Ramos (cell line): ENCODE measurements at regions not wholly inside any gene's neighbourhood (a gene's known extent, or its start where the extent isn't known, plus 50 kb on each side); places are given as distances from the start of the nearest gene placed in this dataset.

Source experiments
- in situ Hi-C: fragments of 300-500 bp; cut with MboI; formaldehyde crosslinking; loops from one replicate; pipeline ENCODE4 v1.14.3; 2022; ENCODE audit warnings: low sequenced_read_pairs; ENCODE audit not compliant: unreplicated experiment

DNA sequence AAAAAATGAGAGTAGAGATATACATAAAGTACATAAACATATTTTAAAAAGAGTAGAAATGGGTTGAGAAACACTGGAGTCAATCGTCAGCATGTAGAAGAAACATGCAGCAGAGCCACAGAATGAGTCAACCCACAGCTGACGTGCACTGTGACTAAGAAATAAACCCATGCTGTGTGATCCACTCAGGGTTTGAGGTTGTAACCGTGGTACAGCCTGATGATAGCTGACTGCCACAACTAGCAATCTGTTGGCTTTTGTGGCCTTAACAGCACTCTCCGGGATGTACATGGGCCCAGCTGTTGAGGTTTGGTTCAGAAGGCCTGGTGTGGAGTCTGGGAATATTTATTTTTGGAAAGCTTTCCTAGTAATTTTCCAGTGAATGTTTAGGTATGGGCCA is 554.4 kb upstream of the MEX3C start:
- in situ Hi-C loops, result no loop called here

DNA sequence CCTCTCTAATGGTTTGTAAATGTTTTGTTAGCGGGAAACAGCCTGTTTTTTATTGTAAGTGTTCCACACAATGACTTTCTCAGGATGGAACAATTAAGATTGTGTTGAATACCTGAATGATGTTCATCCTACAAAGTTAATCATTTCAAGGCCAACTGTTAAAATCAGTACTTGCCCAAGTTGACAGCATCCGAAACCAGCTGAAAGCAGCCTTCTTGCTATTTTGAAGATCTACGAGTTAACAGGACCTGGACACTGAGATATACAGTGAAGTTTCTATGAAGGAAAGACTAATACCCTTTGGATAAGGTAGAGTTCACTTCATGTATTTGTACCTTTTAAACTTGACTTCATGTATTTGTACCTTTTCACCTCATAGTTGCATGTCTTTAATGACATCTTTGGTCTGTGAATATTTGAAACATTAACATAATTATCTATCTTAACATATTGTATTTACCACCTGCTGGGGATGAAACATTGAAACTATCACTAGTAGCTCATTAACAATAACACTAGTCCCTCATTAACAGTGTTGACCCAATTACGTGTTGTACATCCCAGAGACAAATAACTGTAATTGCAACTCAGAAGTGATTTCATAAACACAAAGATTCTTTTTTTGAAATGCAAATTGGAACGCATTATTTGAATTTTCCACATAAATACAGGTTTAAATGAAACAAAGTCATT is 556.0 kb upstream of the MEX3C start:
- in situ Hi-C loops, result no loop called here

DNA sequence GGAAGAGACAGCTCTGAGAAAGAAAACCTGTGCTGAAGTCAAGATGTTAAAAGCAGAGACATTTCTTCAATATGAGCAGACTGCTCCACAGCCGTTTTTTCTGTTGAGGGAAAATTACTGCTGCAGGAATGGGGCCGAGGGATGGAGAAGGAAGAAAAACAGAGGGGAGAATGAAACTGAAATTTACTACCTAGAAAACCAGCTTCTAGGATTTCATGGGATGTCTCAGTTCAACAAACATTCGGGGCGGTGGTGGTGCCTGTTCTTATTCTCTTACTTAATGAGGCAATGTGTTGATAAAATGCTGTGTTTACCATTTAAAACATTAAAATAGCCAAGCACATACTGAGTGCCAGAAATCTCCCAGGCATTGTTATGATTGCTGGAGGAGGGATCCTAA is 557.1 kb upstream of the MEX3C start:
- in situ Hi-C loops, result no loop called here

DNA sequence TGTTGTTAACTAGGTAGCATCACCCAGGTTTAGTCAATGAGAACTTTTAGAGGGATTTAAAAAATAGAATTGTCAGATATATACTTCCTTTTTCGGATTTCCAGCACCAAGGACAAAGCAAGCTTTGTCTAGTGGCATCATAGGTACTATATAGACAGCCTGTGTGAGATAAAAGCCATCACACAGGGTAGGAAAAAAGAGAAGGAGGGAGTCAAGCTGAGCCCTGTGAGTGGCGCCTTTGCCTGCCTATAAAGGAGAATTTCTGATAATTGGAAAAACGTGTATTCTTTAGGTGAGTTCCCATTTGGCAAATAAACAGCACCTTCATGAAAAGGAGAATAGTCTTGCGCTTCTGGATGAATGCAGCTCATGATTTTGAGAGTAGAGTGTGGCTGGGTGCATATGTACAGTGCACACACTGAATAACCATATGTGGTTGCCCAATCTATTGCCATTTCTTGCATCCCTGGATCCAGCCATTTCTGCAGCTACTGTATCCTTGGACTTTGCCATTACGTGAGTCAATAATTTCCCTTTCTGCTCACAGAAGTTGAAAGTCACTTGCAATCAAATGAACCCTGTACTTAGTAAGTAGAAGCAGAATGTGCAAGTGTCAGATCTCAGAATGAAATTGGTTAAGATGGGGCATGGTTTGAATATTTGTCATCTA is 559.9 kb upstream of the MEX3C start:
- in situ Hi-C loops, result no loop called here

DNA sequence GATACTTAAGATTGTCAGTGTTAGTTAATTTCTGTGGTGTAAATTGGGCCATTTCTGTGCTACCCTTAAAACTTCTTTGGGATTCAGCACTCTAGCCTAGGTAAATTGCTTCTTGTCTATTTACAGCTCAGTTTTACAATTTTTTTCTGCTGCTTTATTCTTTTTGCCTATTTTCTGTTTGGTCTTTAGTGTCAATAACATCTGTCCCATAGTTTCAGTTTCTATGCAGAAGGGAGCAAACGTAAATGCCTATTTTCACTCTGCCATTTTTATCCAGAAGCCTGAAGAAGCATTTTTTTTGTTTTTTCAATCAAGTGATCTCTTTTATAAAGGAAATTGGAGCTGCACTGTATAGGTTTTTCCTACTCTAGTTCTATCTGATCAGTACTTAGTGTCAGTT is 564.9 kb upstream of the MEX3C start:
- in situ Hi-C loops, result no loop called here

DNA sequence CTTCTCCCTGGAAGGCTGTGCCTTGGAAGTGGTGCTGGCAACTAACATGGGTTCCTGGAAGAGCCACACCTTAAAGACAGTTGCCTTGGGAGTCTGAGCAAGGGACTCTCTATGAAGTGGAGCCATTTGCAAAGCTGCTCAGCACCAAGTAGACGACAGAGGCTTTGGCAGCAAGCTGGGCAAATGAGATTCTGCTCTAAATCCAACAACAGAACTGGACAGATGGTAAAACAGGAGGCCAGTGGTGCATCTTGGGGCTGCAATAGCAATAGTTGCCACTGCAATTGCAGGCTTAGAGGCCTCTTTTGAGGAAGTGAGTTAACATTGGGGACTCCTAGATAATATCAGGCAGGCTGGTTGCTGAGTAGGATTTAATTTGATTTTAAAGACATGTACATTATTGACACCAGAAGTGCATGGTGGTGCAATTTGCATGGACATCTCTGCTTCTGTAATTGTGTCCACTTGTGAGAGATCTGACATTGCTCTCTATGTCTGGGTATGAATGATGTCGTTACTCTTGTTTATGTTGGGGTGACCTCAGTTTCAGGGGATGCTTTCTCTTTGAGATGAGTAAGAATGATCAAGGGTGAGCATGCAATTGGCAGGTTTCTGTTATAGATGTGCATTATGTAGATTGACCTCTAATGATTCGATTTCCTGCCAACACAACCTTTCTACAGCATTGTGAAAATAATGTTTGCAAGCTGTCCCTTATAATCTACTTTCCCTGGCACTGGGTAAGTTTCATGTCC is 568.3 kb upstream of the MEX3C start:
- in situ Hi-C loops, result no loop called here

DNA sequence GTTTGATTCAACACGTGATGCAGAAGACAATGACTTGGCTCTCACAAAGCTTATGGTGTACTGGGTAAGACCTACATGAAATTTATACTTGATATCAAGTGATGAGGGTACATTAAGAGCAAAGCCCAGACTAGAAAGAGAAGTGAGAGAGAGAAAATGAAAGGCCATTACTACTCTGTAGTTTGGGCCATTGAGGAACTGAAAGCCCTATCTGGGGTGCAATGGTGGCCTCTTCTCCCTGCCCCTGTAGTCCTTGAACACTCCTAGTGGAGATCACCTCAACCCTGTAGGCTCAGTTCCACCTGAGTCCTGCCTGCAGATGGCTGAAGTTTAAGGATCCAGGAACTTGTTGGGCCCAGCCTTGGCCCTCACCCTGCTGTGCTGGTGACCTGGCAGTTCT is 569.8 kb upstream of the MEX3C start:
- in situ Hi-C loops, result no loop called here

DNA sequence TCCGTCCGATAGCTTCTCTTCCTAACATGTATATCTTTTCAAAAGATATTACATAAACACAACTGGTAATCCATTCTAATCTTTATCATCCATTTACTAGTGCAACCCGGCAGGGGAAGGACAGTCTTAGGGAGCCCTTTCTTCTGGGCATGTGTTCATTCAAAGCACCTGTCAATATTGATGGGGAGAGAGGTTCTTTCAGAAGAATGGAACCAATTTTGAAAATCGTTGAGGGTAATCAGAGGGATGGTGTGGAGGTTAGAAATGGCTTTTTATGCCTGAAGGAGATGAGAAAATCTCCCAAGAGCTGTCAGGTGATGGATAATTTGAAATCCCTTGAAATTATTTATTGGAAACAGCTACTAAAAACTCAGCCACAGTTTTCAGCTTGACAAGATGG is 561.9 kb upstream of the DCC start:
- in situ Hi-C loops, result no loop called here

DNA sequence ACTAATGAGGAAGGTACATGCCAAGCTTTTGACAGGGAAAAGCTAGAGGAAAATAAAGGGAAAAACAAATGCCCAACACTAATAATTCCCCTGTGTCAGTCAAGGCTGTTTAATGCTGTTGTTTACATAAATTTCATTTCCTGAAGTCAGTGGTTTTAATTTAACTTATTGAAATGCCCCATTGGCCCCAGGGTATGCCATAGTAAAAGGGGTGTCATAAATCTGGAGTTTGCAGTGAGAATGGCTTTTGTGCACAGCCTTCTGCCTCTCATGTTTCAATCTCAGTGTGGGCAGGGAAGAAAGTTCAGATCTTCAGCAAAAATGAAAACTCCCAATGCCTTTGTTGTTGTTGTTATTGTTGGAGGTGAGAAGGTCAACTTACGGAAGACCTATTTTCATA is 550.1 kb upstream of the DCC start:
- in situ Hi-C loops, result no loop called here

DNA sequence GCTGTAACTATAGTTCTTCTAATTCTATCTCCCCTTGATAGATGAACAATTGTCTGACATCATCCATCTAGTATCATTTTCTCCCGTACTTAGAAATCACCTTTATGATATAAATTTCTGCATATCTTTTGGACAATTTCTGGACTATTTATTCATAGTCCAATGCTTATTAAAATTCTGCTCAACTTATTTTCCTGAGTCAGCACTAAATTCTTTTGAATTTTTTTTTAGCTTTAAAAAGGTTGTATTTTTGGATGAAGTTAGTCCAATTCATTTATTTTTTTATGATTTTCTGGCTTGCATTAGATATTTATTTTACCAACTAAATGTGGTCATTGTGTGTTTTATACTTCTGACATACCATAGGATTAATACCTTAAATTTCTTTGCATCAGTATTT is 538.5 kb upstream of the DCC start:
- in situ Hi-C loops, result no loop called here

DNA sequence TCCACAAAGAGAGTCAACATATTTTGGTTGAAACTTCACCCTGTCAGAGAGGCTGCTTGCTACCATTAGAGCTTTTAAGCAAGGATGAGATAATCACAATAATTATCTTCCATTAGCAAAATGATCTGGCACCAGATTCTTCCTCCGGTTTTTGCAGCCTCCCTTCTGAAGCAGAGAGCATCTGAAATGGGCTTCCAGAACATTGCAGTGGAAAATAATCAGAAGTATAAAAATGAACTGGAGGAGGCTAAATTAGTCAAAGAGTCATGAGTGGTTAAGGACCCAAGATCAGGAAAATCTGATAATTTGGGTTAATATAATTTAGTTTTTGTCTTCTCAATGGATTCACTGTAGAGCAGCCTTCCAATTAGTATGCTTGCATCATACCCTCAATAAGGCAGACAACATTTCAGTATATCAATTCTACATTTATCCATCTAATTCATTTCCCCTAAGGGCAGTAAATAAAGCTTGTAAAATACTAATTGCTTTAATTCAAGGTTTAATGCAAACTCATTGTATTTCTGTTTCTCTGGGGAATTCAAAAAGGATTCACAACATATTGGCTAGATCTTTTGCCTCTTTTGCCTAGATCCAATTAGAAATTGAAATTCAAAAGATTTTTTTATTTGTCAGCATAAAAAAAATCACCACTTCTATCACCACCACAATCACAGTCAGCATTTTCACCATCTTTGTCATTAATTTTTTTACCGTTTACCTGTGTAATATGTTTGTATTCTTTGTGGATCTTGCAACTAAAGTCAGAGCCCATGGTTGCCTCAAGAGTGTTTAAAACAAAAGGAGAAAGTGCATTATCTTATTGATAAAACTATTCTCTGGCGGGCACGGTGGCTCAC is 537.2 kb upstream of the DCC start:
- in situ Hi-C loops, result no loop called here

DNA sequence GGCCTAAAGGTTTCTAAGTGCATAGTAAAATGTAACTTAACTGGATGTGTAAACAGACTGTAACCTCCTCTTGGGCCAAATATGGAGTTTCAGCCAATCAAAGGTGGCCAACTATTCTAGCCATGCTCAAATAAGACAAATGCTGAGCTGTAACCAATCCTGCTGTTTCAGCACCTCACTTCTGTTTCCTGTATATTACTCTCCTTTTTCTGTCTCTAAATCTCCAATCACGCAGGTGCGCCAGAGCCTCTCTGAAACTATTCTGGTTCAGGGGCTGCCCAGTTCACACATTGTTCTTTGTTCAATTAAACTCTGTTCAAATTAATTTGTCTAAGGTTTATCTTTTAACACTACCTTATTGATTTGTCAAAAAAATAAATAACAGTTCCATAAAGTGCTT is 532.7 kb upstream of the DCC start:
- in situ Hi-C loops, result no loop called here

DNA sequence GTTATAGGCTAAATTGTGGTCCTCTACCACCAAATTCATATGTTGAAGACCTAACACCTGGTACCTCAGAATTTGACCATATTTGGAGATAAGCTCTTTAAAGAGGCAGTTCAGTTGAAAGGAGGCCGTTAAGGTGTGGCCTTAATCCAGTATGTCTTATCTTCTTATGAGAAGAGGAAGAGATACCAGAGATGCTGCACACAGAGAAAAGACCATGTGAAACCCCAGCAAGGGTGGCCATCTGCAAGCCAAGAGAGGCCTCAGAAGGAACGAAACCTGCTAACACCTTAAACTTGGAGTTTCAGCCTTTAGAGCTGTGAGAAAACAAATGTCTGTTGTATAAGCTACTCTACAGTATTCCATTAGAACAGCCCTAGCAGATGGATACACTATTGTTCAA is 528.1 kb upstream of the DCC start:
- in situ Hi-C loops, result no loop called here

DNA sequence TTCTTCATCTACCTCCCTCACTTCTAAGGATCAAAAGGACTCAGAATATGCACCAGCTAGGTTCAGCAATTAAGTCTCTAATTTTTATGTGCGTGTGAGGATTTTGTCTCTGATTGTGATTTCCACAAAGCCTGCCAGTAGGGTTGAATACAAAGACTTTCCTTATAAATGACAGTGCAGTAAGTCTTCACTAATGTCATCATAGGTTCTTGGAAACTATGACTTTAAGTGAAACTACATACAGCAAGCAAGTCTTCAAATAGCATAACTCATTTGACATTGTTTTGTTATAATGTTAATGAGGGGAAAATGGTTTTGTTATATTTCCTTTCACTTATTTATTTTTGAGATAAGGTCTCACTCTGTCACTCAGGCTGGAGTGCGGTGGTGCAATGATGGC is 526.3 kb upstream of the DCC start:
- in situ Hi-C loops, result no loop called here

DNA sequence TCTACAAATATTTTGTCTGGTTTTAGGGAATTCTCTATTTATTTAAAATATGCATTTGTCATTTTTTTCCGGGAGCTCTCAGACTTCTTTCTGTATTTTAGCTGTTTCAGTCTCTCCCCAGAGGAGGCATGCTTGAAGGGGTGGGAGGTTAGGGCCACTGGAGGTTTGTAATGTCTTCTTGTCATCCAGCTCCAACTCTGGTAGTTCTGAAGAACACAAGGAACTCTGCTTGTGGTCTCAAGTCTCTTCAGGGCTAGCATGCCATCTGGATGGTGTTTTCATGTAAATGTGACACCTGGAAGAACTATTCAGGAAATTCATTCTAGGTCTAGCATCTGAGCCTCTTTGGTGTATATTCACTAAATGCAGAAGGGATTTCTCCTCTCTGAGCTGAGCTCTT is 518.4 kb upstream of the DCC start:
- in situ Hi-C loops, result no loop called here

DNA sequence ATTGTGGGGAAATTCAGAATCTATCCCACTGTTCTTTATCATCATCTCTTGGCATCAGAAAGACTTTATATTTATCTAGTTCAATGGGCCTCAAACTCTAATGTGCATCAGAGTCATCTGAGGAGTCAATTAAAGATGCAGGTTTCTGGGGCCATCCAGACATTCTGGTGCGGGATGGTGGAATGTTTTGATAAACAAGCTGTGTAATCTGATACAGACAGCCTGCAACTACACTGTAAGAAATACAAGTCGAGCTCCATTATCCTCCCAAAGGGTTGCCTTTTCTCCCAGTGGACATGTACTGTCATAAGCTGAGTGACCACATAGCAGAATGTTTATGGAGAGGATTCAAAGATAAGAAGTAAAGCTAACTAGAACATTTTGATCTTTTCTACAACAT is 515.3 kb upstream of the DCC start:
- in situ Hi-C loops, result no loop called here

DNA sequence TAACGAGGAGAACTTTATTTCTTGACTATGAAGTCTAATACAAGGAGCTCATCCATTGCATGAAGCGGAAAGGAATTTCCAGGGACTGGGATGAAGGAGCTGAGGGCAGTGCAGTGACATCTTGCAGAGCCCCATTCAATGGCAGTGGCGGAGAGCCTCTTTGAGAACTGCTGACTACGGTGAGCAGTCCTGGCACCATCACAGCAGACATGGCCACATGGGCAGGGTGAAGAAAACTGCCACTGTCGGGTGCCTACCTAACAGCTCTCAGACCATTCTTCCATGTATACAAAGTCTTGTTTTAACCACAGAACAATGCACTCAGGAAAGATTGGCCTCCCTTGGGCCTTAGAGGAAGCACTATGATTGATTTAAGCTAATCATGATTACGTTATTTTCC is 506.1 kb upstream of the DCC start:
- in situ Hi-C loops, result no loop called here

DNA sequence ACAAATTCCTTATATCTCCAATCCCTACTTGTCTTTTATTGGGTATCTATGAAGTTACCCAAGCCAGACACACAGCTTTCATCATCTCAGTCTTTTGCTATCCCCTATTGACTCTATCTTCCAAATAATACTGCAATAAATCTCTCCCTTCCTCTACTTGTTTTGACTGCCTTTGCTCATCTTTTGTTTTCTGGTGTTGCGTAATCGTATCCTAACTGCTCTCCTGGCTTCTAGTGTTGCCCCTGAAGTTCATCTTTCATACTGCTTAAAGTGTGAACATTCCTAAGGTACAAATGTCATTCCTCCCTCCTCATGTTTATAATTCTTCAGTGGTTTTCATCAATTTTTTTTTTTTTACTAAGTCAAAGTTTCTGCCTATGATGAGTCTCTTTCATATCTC is 491.3 kb upstream of the DCC start:
- in situ Hi-C loops, result no loop called here

DNA sequence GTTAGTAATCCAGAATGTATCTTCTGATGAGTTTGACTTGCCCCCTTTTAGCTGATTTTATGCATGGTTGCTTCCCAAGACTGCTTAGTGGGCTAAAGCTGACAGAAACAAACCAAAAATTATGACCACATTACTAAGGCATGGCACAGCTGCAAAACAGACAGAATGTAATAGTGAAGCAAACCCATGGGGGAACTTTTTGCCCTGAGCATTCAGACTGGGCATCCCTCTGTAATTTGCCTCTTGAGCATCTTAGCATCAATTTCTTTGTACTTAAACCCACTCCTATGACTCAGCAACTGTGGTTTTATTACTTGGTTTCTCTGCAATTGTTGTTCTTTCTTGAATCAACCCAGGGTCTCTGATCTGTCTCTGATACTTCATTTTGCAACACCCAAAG is 487.3 kb upstream of the DCC start:
- in situ Hi-C loops, result no loop called here

DNA sequence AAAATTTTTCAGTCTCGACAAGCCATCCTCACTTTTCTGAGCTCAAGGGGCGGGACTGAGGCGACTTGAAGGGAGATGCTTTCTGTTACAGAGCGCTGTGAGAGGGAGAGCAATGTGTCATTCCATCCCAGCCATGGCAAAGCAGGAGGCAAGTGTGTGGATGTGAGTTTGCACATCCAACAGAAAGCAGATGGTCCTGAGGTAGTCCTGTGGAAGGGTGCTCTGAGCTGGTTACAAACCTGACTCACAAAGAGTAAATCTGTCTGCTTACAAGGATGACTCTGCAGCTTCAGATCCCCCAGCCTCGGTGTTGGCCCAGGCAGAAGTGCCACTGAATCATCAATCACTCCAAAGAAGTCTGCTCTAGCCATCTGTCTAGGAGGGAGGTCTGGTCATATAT is 482.0 kb upstream of the DCC start:
- in situ Hi-C loops, result no loop called here

DNA sequence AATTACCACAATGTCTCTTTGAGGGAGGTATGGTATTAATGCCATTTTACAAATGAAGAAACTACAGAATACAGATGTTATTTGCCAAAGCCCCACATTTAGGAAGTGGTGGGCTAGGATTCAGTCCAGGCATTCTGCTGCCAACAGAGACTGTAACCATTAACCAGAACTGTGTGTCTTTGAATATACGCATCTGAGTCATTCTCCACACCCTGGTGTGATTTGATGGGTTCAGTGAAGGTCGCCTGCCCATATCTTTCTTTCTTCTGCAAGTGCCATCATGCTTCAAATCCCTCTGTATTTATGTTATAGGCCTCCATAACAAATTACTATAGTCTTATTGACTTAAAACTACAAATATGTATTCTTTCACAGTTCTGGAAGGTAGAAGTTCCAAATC is 479.0 kb upstream of the DCC start:
- in situ Hi-C loops, result no loop called here
